ENCODE measurements at regions not wholly inside any gene's neighbourhood (a gene's known extent, or its start where the extent isn't known, plus 50 kb on each side); places are given as distances from the start of the nearest gene placed in this dataset.

GRCh38 chr20:41872930-41873329 is 254.8 kb upstream of the CHD6 start:
- TF ChIP-seq, protein P1, sequence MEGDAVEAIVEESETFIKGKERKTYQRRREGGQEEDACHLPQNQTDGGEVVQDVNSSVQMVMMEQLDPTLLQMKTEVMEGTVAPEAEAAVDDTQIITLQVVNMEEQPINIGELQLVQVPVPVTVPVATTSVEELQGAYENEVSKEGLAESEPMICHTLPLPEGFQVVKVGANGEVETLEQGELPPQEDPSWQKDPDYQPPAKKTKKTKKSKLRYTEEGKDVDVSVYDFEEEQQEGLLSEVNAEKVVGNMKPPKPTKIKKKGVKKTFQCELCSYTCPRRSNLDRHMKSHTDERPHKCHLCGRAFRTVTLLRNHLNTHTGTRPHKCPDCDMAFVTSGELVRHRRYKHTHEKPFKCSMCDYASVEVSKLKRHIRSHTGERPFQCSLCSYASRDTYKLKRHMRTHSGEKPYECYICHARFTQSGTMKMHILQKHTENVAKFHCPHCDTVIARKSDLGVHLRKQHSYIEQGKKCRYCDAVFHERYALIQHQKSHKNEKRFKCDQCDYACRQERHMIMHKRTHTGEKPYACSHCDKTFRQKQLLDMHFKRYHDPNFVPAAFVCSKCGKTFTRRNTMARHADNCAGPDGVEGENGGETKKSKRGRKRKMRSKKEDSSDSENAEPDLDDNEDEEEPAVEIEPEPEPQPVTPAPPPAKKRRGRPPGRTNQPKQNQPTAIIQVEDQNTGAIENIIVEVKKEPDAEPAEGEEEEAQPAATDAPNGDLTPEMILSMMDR (IDR thresholded peaks at IDR 0.05) = no peak
- TF ChIP-seq POLR2A (IDR thresholded peaks at IDR 0.05) = no peak

Measured in testis (tissue), 2 donors.